PC-3 (cell line): ENCODE measurements at regions not wholly inside any gene's neighbourhood (a gene's known extent, or its start where the extent isn't known, plus 50 kb on each side); places are given as distances from the start of the nearest gene placed in this dataset.
"Not testable (repeated sequence)": the region's sequence is repeated elsewhere in the genome, so short reads cannot be mapped to it uniquely, and the experiment has no call there.

Experiments used
- ATAC-seq: fragments of 200-7000 bp; cut with Tn5 transposase; 2 replicates; pipeline ENCODE4 v1.9.1; 2020; ENCODE audit warnings: mild to moderate bottlenecking, moderate library complexity
- BruUV-seq: library from RNA; stranded (reverse); fragments of 400-500 nt; replicated peaks from 2 replicates; lab custom pipeline; 2021; lab: Mats Ljungman, UMichigan
- CTCF ChIA-PET: fragments of 300-600 bp; sonication (Branson Sonifier 250); formaldehyde crosslinking; loops from one replicate; lab custom pipeline; 2022; ENCODE audit warnings: antibody characterized with exemption; lab: Charles Lee
- POLR2A ChIA-PET: fragments of 300-600 bp; sonication (Branson Sonifier 250); formaldehyde crosslinking; loops from one replicate; lab custom pipeline; 2022; ENCODE audit warnings: antibody characterized with exemption; ENCODE audit not compliant: unreplicated experiment; lab: Charles Lee
- DNase-seq: peaks from one replicate; pipeline ENCODE4 v3.0.0-alpha.2; 2015
- H2AFZ ChIP-seq: fragments of 300-600 bp; sonication (generic); 2 replicates; pipeline ENCODE4 v1.6.0; 2016; ENCODE audit warnings: antibody characterized with exemption, low read length
- H3F3A ChIP-seq: fragments of 300-600 bp; sonication (generic); one replicate; pipeline ENCODE4 v1.6.0; 2017; ENCODE audit warnings: antibody characterized with exemption, low read length, control low read depth, mild to moderate bottlenecking; ENCODE audit not compliant: unreplicated experiment
- H3K27ac ChIP-seq: fragments of 300-600 bp; sonication (generic); 2 replicates; pipeline ENCODE4 v1.5.1; 2016; ENCODE audit warnings: mild to moderate bottlenecking, low read length
- H3K27me3 ChIP-seq: fragments of 300-600 bp; sonication (generic); 2 replicates; pipeline ENCODE4 v1.6.1; 2016; ENCODE audit warnings: low read length, mixed read lengths
- H3K36me3 ChIP-seq: fragments of 300-600 bp; sonication (generic); 2 replicates; pipeline ENCODE4 v1.6.1; 2016; ENCODE audit warnings: low read depth, mixed run types, low read length, mixed read lengths
- H3K4me1 ChIP-seq: fragments of 300-600 bp; sonication (generic); 2 replicates; pipeline ENCODE4 v1.5.1; 2016; ENCODE audit warnings: low read length; ENCODE audit not compliant: insufficient read depth
- H3K4me2 ChIP-seq: fragments of 300-600 bp; sonication (generic); 2 replicates; pipeline ENCODE4 v1.6.0; 2016; ENCODE audit warnings: low read length
- H3K4me3 ChIP-seq: fragments of 300-600 bp; sonication (generic); 2 replicates; pipeline ENCODE4 v1.5.1; 2016; ENCODE audit warnings: mild to moderate bottlenecking, low read length, mixed read lengths
- H3K79me2 ChIP-seq: fragments of 300-600 bp; sonication (generic); 2 replicates; pipeline ENCODE4 v1.6.1; 2017; ENCODE audit warnings: low read length, mixed read lengths
- H3K9ac ChIP-seq: fragments of 300-600 bp; sonication (generic); 2 replicates; pipeline ENCODE4 v1.6.0; 2016; ENCODE audit warnings: mild to moderate bottlenecking, low read length
- H3K9me2 ChIP-seq: fragments of 300-600 bp; sonication (generic); replicated peaks from 2 replicates; pipeline ENCODE4 v1.6.1; 2016; ENCODE audit warnings: mixed run types, low read length, mixed read lengths
- H3K9me3 ChIP-seq: fragments of 300-600 bp; sonication (generic); 2 replicates; pipeline ENCODE4 v1.6.1; 2016; ENCODE audit warnings: low read length, mixed read lengths
- H4K20me1 ChIP-seq: fragments of 300-600 bp; sonication (generic); 2 replicates; pipeline ENCODE4 v1.6.1; 2016; ENCODE audit warnings: low read length, mixed read lengths
- CTCF ChIP-seq: fragments of 300-600 bp; sonication (generic); conservative IDR thresholded peaks from 2 replicates; pipeline ENCODE4 v1.5.1; 2017; ENCODE audit warnings: antibody characterized with exemption, low read depth, mild to moderate bottlenecking, low read length
- EZH2 ChIP-seq: fragments of 300-600 bp; sonication (generic); IDR thresholded peaks from one replicate; pipeline ENCODE4 v1.6.1; 2017; ENCODE audit warnings: antibody characterized with exemption, mild to moderate bottlenecking, low read length; ENCODE audit not compliant: unreplicated experiment
- EZH2phosphoT487 ChIP-seq: fragments of 300-600 bp; sonication (generic); IDR thresholded peaks from 2 replicates; pipeline ENCODE4 v1.6.1; 2018; ENCODE audit warnings: mild to moderate bottlenecking, antibody characterized with exemption, low read length, borderline replicate concordance
- intact Hi-C: fragments of 100-400 bp; cut with micrococcal nuclease; formaldehyde crosslinking; loops from 2 replicates; pipeline ENCODE4 v1.9.0; 2023

GRCh38 chr17:52965856-52966255 lies 807.3 kb upstream of the CA10 start:
- POLR2A ChIA-PET, result no interaction called here
- Histone ChIP-seq H3K79me2 (no peaks in the 10 kb centered on the region), H2AFZ (no peak overlapping the region), H3K9me2 (no peaks in the 10 kb centered on the region), H3K9ac (no peak overlapping the region), H3K4me1 (no peaks in the 10 kb centered on the region), H3K27ac (no peak overlapping the region), H3K4me3 (no peak overlapping the region), H4K20me1 (no peaks in the 10 kb centered on the region), H3K27me3 (no peaks in the 10 kb centered on the region), H3K36me3 (no peaks in the 10 kb centered on the region), H3K4me2 (no peak overlapping the region), H3F3A (no peaks in the 10 kb centered on the region), H3K9me3 (peaks cover 54% of the 10 kb centered on the region)
- DNase-seq (no peak), ATAC-seq (no peak)
- intact Hi-C loops, result no loop called here
- BruUV-seq, result no TSS peak
- TF ChIP-seq CTCF, result no peak
- no peak for TF ChIP-seq EZH2
- no peak for TF ChIP-seq EZH2phosphoT487
- CTCF ChIA-PET, result no interaction called here

- intact Hi-C loops, H3K27ac ChIP-seq, H3F3A ChIP-seq, H3K4me2 ChIP-seq, H4K20me1 ChIP-seq, CTCF ChIA-PET, H3K36me3 ChIP-seq, POLR2A ChIA-PET, H3K9me2 ChIP-seq, H3K4me3 ChIP-seq, ATAC-seq, H3K9ac ChIP-seq, DNase-seq, H3K4me1 ChIP-seq, BruUV-seq, H3K79me2 ChIP-seq, H3K27me3 ChIP-seq, H2AFZ ChIP-seq: not testable (repeated sequence)
- peaks cover 30% of the 10 kb centered on the region for H3K9me3 ChIP-seq
Measured at GRCh38 chr17:52961751-52962150, 803.2 kb upstream of the CA10 start.

GRCh38 chr17:52957411-52957810 lies 798.9 kb upstream of the CA10 start:
- H3K9me2 ChIP-seq, result no peaks in the 10 kb centered on the region
- H3F3A ChIP-seq, result no peaks in the 10 kb centered on the region
- H3K4me3 ChIP-seq, result no peak overlapping the region
- H3K4me2 ChIP-seq, result no peak overlapping the region
- H3K27me3 ChIP-seq, result no peaks in the 10 kb centered on the region
- DNase-seq, result no peak
- no peak for TF ChIP-seq EZH2phosphoT487
- TF ChIP-seq CTCF, result no peak
- no peak for TF ChIP-seq EZH2
- H4K20me1 ChIP-seq, result no peaks in the 10 kb centered on the region
- ATAC-seq, result no peak
- peaks cover 11% of the 10 kb centered on the region; the same call in 1 of the 2 replicates for H3K9me3 ChIP-seq
- no peak overlapping the region for H3K9ac ChIP-seq
- H3K36me3 ChIP-seq, result no peaks in the 10 kb centered on the region
- intact Hi-C loops, result no loop called here
- ChIA-PET POLR2A (no interaction called here), CTCF (no interaction called here)
- BruUV-seq, result no TSS peak
- H3K79me2 ChIP-seq, result no peaks in the 10 kb centered on the region
- no peaks in the 10 kb centered on the region for H3K4me1 ChIP-seq
- no peak overlapping the region for H3K27ac ChIP-seq
- no peak overlapping the region for H2AFZ ChIP-seq
